ENCODE measurements at regions not wholly inside any gene's neighbourhood (a gene's known extent, or its start where the extent isn't known, plus 50 kb on each side); places are given as distances from the start of the nearest gene placed in this dataset.
A peak's percentile ranks its signal among the peaks of the same experiment; 100 is the strongest.
"Not testable (repeated sequence)": the region's sequence is repeated elsewhere in the genome, so short reads cannot be mapped to it uniquely, and the experiment has no call there.

- DNase-seq: no peak
Measured at GRCh38 chrX:16320765-16321355, 153.6 kb downstream of the MAGEB17 start.

- DNase-seq: no peak
Measured at GRCh38 chrX:16333453-16333852, 166.2 kb downstream of the MAGEB17 start.

- DNase-seq: no peak
Measured at GRCh38 chrX:16335181-16335580, 167.9 kb downstream of the MAGEB17 start.

GRCh38 chrX:16347968-16348670 is 180.8 kb downstream of the MAGEB17 start:
- DNase-seq: no peak

GRCh38 chrX:16357902-16358301 is 190.6 kb downstream of the MAGEB17 start:
- DNase-seq: no peak

- DNase-seq: not testable (repeated sequence)
Measured at GRCh38 chrX:16360056-16360455, 192.8 kb downstream of the MAGEB17 start.

GRCh38 chrX:16368696-16369095 is 201.4 kb downstream of the MAGEB17 start:
- no peak for DNase-seq

GRCh38 chrX:16376056-16376455 is 208.8 kb downstream of the MAGEB17 start:
- no peak for DNase-seq

- DNase-seq: no peak
Measured at GRCh38 chrX:16386126-16386525, 218.8 kb downstream of the MAGEB17 start.

GRCh38 chrX:16392597-16392996 is 225.3 kb downstream of the MAGEB17 start:
- no peak for DNase-seq

GRCh38 chrX:16394290-16394689 is 227.0 kb downstream of the MAGEB17 start:
- no peak for DNase-seq

GRCh38 chrX:16403808-16404207 is 236.5 kb downstream of the MAGEB17 start:
- no peak for DNase-seq

- no peak for DNase-seq
Measured at GRCh38 chrX:16416588-16416987, 233.4 kb upstream of the S100G start.

GRCh38 chrX:16418650-16419049 is 231.3 kb upstream of the S100G start:
- DNase-seq: no peak

- DNase-seq: no peak
Measured at GRCh38 chrX:16427668-16428067, 222.3 kb upstream of the S100G start.

GRCh38 chrX:16429406-16429805 is 220.6 kb upstream of the S100G start:
- no peak for DNase-seq

- no peak for DNase-seq
Measured at GRCh38 chrX:16431266-16431665, 218.7 kb upstream of the S100G start.

GRCh38 chrX:16433021-16433420 is 216.9 kb upstream of the S100G start:
- no peak for DNase-seq

- DNase-seq: no peak
Measured at GRCh38 chrX:16435399-16435986, 214.5 kb upstream of the S100G start.

- peak; percentile 76 for DNase-seq
Measured at GRCh38 chrX:16436348-16437188, 213.4 kb upstream of the S100G start.

- DNase-seq: no peak
Measured at GRCh38 chrX:16440446-16440845, 209.5 kb upstream of the S100G start.

GRCh38 chrX:16444353-16444752 is 205.6 kb upstream of the S100G start:
- no peak for DNase-seq

- DNase-seq: peak; percentile 47
Measured at GRCh38 chrX:16445166-16445752, 204.7 kb upstream of the S100G start.
